Esophagus squamous epithelium (tissue), 5 donors: ENCODE measurements at regions not wholly inside any gene's neighbourhood (a gene's known extent, or its start where the extent isn't known, plus 50 kb on each side); places are given as distances from the start of the nearest gene placed in this dataset.

Experiments
- DNase-seq: peaks from one replicate; lab custom pipeline; 2025; lab: John Stamatoyannopoulos, UW
- H3K27ac ChIP-seq, 4 donors: fragments of 200-600 bp; sonication (generic); one replicate each; pipeline ENCODE4 v1.5.1; 2016 to 2019; ENCODE audit warnings: mild to moderate bottlenecking in 1 of 4
- H3K27me3 ChIP-seq, 4 donors: fragments of 200-600 bp; sonication (generic); 1 replicate in 3 of 4; 2 replicates in 1 of 4; pipeline versions ENCODE4 v1.5.1 to v1.6.0; 2017 to 2021; ENCODE audit warnings: antibody characterized with exemption in 1 of 4
- H3K36me3 ChIP-seq, 3 donors: fragments of 200-600 bp; sonication (generic); one replicate each; pipeline ENCODE4 v1.5.1; 2016 to 2019
- H3K4me1 ChIP-seq, 3 donors: fragments of 200-600 bp; sonication (generic); one replicate each; pipeline ENCODE4 v1.5.1; 2017 to 2019
- H3K4me3 ChIP-seq, 4 donors: fragments of 200-600 bp; sonication (generic); 1 replicate in 3 of 4; 2 replicates in 1 of 4; pipeline ENCODE4 v1.5.1; 2016 to 2019; ENCODE audit warnings: mild to moderate bottlenecking in 2 of 4, moderate library complexity in 1 of 4
- H3K9me3 ChIP-seq, 3 donors: fragments of 200-600 bp; sonication (generic); one replicate each; pipeline ENCODE4 v1.5.1; 2016 to 2019
- POLR2A ChIP-seq, 4 donors: fragments of 450-650 bp; IDR thresholded peaks; one replicate each; pipeline ENCODE4 v1.6.1; 2017; ENCODE audit warnings: antibody characterized with exemption in 4 of 4, mild to moderate bottlenecking in 4 of 4, moderate library complexity in 3 of 4
- WGBS, 2 donors: methylation state at CpG; one replicate each; pipeline ENCODE4 v1.1.5; 2018; 5-methylcytosine and 5-hydroxymethylcytosine counted together
- intact Hi-C: fragments of 100-400 bp; cut with DNase I; formaldehyde crosslinking; loops from one replicate; pipeline ENCODE4 v1.15.0; 2022
- TF ChIP-seq, protein P1 (sequence below), 6 experiments: fragments of 450-650 bp in 4 of 6; fragments of 200-600 bp in 2 of 6; sonication (generic) in 2 of 6; IDR thresholded peaks; one replicate each; pipeline ENCODE4 v1.5.1; 2016 to 2019; ENCODE audit warnings: antibody characterized with exemption in 6 of 6, mild to moderate bottlenecking in 4 of 6, moderate library complexity in 4 of 6
- donor health status: DM: yes; HTN: yes; CAD: no.

DNA sequence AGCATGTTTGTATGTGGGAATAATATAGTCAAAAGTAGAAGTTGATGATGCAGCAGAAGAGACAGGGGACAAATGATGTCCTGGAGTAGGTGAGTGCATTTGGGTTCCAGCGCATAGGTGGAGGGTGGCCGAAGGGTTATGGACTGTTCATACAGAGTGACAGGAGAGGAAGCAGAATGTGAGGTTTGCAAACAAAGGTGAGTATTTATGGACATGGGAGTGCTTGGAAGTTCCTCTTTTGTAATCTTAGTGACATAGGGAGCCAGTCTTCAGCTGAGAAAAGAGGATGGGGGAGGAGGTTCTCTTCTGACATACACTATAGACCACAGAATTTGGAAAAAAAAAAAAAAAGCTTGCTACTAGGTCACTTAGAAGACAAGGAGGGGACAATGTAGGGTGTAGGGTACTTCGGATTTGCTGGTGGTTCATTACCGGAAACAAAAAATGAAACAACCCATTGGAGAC, 331.6 kb downstream of the DLEU7 start:
- intact Hi-C loops = no loop called here
- H3K27ac ChIP-seq = peak overlapping the region in 3 of 4 donors; percentile 65 to 67 (median 67)
- H3K4me3 ChIP-seq = peak overlapping the region in 1 of 4 donors; percentile 56
- peaks cover 0 to 6% (median 0%) of the 10 kb centered on the region in 3 donors for H3K9me3 ChIP-seq
- peaks cover 0 to 14% (median 11%) of the 10 kb centered on the region in 3 donors for H3K4me1 ChIP-seq
- H3K36me3 ChIP-seq = no peaks in the 10 kb centered on the region
- WGBS, 2 donors = 69 to 79% methylated on average over 4 of the region's 4 CpGs
- TF ChIP-seq, protein P1, sequence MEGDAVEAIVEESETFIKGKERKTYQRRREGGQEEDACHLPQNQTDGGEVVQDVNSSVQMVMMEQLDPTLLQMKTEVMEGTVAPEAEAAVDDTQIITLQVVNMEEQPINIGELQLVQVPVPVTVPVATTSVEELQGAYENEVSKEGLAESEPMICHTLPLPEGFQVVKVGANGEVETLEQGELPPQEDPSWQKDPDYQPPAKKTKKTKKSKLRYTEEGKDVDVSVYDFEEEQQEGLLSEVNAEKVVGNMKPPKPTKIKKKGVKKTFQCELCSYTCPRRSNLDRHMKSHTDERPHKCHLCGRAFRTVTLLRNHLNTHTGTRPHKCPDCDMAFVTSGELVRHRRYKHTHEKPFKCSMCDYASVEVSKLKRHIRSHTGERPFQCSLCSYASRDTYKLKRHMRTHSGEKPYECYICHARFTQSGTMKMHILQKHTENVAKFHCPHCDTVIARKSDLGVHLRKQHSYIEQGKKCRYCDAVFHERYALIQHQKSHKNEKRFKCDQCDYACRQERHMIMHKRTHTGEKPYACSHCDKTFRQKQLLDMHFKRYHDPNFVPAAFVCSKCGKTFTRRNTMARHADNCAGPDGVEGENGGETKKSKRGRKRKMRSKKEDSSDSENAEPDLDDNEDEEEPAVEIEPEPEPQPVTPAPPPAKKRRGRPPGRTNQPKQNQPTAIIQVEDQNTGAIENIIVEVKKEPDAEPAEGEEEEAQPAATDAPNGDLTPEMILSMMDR (IDR thresholded peaks at IDR 0.05) = no peak
- TF ChIP-seq POLR2A (IDR thresholded peaks at IDR 0.05) = no peak
- no peak for DNase-seq
- no peaks in the 10 kb centered on the region for H3K27me3 ChIP-seq

DNA sequence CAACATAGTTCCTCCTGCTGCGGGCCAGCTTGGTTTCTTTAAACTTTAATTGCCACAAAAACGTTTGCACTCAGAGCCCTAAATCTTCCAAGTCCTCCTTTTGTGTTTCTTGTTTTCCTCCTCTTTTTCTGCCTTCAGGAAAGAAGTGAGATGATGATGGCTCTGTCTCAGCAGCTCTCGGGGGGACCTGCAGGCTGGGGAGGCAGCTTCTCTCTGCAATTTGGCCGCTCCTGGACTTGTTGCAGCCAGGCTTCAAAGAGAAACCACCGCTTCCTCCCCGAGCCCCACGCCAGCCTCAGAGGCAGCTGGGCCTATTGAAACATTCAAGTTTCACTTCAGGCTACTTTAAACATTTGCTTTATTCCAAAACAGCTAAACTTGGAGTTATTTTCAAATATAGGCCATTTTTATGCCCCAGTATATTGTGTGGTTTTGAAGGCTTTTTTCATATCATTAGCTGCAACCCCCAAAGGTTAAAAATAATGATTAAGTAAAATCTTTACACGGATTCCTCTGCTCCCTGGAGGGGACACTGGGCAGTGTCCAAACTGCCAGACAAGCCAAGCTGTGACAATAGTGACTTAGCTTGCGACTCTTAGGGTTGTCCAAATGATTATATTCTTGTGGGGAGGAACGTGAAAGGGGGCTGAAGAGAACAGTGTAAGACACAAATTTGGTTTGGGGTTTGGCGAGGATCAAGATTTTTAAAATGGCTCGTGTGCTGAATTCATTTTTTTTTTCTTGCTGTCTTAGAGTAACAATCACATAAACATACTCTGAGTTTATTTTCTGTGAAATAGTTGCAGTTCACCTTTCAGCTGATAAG, 330.8 kb downstream of the DLEU7 start:
- Histone ChIP-seq H3K36me3 (no peaks in the 10 kb centered on the region), H3K4me3 (peak overlapping the region in 3 of 4 donors; percentile 5 to 56 (median 20)), H3K4me1 (peaks cover 0 to 14% (median 11%) of the 10 kb centered on the region in 3 donors), H3K9me3 (peaks cover 0 to 6% (median 0%) of the 10 kb centered on the region in 3 donors), H3K27ac (peak overlapping the region; percentile 25 to 67 (median 66)), H3K27me3 (no peaks in the 10 kb centered on the region)
- 22 to 42% methylated on average over 12 of the region's 12 CpGs for WGBS, 2 donors
- DNase-seq = peak; percentile 23
- no peak for TF ChIP-seq POLR2A (IDR thresholded peaks at IDR 0.05)
- TF ChIP-seq, protein P1 (IDR thresholded peaks at IDR 0.05) = no peak
- intact Hi-C loops = no loop called here

DNA sequence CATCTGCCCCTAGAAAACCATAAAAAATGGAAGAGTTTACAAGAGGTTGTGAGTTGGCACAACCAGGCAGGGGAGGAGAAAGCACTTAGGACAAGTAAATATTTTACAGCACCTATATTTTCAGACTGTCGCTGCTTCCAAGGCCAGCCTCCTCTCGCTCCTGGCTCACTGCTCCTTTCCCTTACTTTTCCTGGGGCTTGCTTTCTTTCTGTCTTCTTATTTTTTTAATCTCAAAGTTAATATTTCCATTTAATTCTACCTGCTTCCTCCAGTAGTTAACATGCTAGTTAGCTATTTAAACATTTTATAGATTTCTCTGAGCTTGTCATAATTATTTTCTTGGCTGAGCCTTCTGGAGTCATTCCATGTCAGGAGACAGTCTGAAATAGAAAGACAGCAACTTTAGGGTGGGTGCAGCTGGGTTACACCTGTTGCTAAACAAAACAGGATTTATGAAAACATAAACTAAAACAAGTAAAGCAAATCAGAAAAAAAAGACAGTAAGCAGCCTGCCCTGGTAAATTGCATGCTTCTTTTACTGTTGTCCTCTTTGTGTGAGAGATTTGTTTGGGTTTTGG, 330.1 kb downstream of the DLEU7 start:
- H3K4me3 ChIP-seq = peak overlapping the region in 1 of 4 donors; percentile 56
- TF ChIP-seq, protein P1 (IDR thresholded peaks at IDR 0.05) = no peak
- TF ChIP-seq POLR2A (IDR thresholded peaks at IDR 0.05) = no peak
- intact Hi-C loops = no loop called here
- 74 to 83% methylated on average over 2 of the region's 2 CpGs for WGBS, 2 donors
- peak overlapping the region in 3 of 4 donors; percentile 65 to 67 (median 67) for H3K27ac ChIP-seq
- H3K4me1 ChIP-seq = peaks cover 0 to 14% (median 12%) of the 10 kb centered on the region in 3 donors
- peaks cover 0 to 6% (median 0%) of the 10 kb centered on the region in 3 donors for H3K9me3 ChIP-seq
- no peak for DNase-seq
- no peaks in the 10 kb centered on the region for H3K27me3 ChIP-seq
- no peaks in the 10 kb centered on the region for H3K36me3 ChIP-seq

DNA sequence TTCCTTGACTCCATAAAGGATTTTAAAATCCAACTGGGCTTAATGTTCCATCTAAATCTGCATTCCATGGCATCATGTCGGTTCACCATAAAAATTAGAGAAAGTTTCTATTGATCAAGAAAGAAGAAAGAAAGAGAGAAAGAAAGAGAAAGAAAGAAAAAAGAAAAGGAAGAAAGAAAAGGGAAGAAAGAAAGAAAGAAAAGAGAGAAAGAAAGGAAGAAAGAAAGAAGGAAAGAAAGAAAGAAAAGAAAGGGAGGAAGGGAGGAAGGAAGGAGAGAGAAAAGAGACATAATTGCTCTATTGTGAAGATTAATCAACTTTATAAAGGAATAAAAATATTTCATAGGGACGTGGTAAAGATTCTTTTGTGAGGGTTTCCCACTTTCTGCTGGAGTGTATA, 329.2 kb downstream of the DLEU7 start:
- 81 to 96% methylated on average over 2 of the region's 2 CpGs for WGBS, 2 donors
- H3K4me3 ChIP-seq = no peak overlapping the region
- no peaks in the 10 kb centered on the region for H3K9me3 ChIP-seq
- no peak for DNase-seq
- intact Hi-C loops = no loop called here
- H3K27ac ChIP-seq = no peak overlapping the region
- TF ChIP-seq, protein P1 (IDR thresholded peaks at IDR 0.05) = no peak
- TF ChIP-seq POLR2A (IDR thresholded peaks at IDR 0.05) = no peak
- no peaks in the 10 kb centered on the region for H3K36me3 ChIP-seq
- H3K27me3 ChIP-seq = no peaks in the 10 kb centered on the region
- H3K4me1 ChIP-seq = peaks cover 0 to 14% (median 13%) of the 10 kb centered on the region in 3 donors

DNA sequence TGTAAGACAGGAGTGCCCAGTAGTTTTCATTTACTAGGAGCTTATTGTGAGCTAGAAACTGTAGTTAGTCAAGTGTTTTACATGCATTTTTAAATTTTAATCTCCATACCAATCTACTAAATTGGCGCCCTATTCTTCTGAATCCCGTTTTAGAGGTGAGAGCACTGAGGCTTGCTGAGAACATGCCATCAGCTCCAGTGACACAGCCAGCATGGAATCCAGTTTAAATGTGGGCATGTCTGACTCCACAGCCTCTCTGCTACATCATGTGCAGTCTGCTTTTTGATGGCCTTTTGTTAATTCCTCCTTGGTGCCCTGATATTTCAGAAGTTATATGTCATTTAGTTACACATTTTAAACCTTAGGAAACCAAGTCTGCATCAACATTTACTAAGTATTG, 325.4 kb downstream of the DLEU7 start:
- 79 to 81% methylated on average over 2 of the region's 2 CpGs for WGBS, 2 donors
- peak overlapping the region in 1 of 4 donors; percentile 4 for H3K27ac ChIP-seq
- peaks cover 0 to 25% (median 8%) of the 10 kb centered on the region in 3 donors for H3K4me1 ChIP-seq
- H3K4me3 ChIP-seq = no peak overlapping the region
- H3K27me3 ChIP-seq = no peaks in the 10 kb centered on the region
- no peaks in the 10 kb centered on the region for H3K36me3 ChIP-seq
- no peak for DNase-seq
- H3K9me3 ChIP-seq = no peaks in the 10 kb centered on the region
- TF ChIP-seq POLR2A (IDR thresholded peaks at IDR 0.05) = no peak
- TF ChIP-seq, protein P1 (IDR thresholded peaks at IDR 0.05) = no peak
- intact Hi-C loops = no loop called here
